ENCODE measurements at regions not wholly inside any gene's neighbourhood (a gene's known extent, or its start where the extent isn't known, plus 50 kb on each side); places are given as distances from the start of the nearest gene placed in this dataset.

DNA sequence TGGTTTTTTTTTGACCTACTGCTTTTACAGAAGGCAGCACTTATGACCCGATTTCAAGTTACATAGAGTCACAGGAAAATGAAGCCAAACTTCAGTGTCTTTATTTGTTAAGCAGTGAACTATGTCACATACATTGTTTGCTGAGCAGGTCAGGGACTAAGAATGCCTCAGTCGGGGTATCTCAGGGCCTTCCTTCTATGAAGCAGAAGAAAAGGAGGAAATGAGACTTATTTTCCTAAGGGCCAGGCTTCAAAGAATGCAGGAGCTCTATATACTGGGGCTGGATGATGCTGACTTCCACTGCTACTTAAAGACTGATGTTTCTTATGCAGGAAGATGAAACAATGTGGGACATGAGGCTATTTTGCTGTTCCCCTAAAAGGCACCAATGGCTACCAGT, 558.4 kb upstream of the IGFBP7 start:
- WGBS, 2 donors = 30 to 31% methylated on average over 2 of the region's 2 CpGs
- DNase-seq (no peak), FAIRE-seq (no peak), ATAC-seq (no peak)
- TF ChIP-seq CTCF (IDR thresholded peaks at IDR 0.05) = no peak
- Histone ChIP-seq H3K36me3 (no peaks in the 10 kb centered on the region), H3K27ac (no peak overlapping the region), H3K27me3 (no peaks in the 10 kb centered on the region), H3K4me1 (no peaks in the 10 kb centered on the region), H3K4me3 (no peak overlapping the region), H3K9me3 (no peaks in the 10 kb centered on the region)
- intact Hi-C loops (cut with DNase I) = no loop called here

- TF ChIP-seq CTCF (IDR thresholded peaks at IDR 0.05) = no peak
- intact Hi-C loops (cut with DNase I) = no loop called here
- Histone ChIP-seq H3K27me3 (no peaks in the 10 kb centered on the region), H3K4me1 (no peaks in the 10 kb centered on the region), H3K9me3 (no peaks in the 10 kb centered on the region), H3K36me3 (no peaks in the 10 kb centered on the region), H3K27ac (no peak overlapping the region), H3K4me3 (no peak overlapping the region)
- DNase-seq (no peak), FAIRE-seq (no peak), ATAC-seq (no peak)
- WGBS, 2 donors = 47% methylated on average over 3 of the region's 3 CpGs
Observed at GRCh38 chr4:57665806-57666205, 555.6 kb upstream of the IGFBP7 start.

DNA sequence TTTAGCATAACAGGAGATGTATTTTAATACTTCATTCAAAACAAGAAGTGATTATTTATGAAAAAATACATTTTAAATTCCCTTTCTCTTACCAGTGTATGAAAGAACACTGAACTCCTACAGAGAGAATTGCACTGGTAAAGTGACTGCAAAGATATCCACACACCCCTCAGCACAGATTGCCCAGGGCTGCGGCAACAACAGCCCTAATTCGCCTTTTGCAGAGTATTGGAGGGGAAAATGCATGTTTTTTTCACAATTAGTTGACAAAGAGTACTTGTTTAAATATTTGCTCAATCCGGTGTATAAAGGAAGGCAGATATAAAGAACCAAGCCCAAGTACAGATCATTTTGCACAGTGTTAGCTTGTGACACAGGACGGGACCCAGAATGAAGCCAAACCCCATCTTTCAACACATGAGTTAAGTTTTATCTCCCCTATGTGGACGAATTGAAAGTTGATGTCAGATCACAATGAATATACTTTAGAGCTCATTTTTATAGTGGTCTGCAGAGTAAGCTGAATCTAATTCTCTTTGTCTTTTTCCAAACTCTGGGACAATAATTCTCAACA, 551.4 kb upstream of the IGFBP7 start:
- Histone ChIP-seq H3K27ac (no peak overlapping the region), H3K27me3 (no peaks in the 10 kb centered on the region), H3K36me3 (no peaks in the 10 kb centered on the region), H3K9me3 (no peaks in the 10 kb centered on the region), H3K4me3 (no peak overlapping the region), H3K4me1 (no peaks in the 10 kb centered on the region)
- intact Hi-C loops (cut with DNase I) = no loop called here
- TF ChIP-seq CTCF (IDR thresholded peaks at IDR 0.05) = no peak
- 21 to 23% methylated on average over 5 of the region's 5 CpGs for WGBS, 2 donors
- ATAC-seq (no peak), FAIRE-seq (no peak), DNase-seq (no peak)

GRCh38 chr4:57658673-57659072, 548.5 kb upstream of the IGFBP7 start:
- no peak overlapping the region for H3K4me3 ChIP-seq

More at GRCh38 chr4:57658673-57659072, 548.5 kb upstream of the IGFBP7 start:
- Histone ChIP-seq H3K27me3 (no peaks in the 10 kb centered on the region), H3K27ac (no peak overlapping the region), H3K36me3 (no peaks in the 10 kb centered on the region), H3K9me3 (no peaks in the 10 kb centered on the region), H3K4me1 (no peaks in the 10 kb centered on the region)
- ATAC-seq (no peak), FAIRE-seq (no peak), DNase-seq (no peak)
- TF ChIP-seq CTCF (IDR thresholded peaks at IDR 0.05) = no peak
- intact Hi-C loops (cut with DNase I) = no loop called here

All from pancreas (tissue), 10 donors.